T-cell (primary cell): ENCODE measurements at regions not wholly inside any gene's neighbourhood (a gene's known extent, or its start where the extent isn't known, plus 50 kb on each side); places are given as distances from the start of the nearest gene placed in this dataset.
"Not testable (repeated sequence)": the region's sequence is repeated elsewhere in the genome, so short reads cannot be mapped to it uniquely, and the experiment has no call there.

ENCODE experiments used
- ATAC-seq, 4 experiments: fragments of 200-7000 bp in 3 of 4; fragments of 150-1000 bp in 1 of 4; cut with Tn5 transposase; replicated peaks in 1 of 4; 1 replicate in 3 of 4; 2 replicates in 1 of 4; pipeline ENCODE4 v1.10.0; 2021; ENCODE audit warnings: moderate library complexity in 3 of 4, mild to moderate bottlenecking in 2 of 4, moderate number of reproducible peaks in 1 of 4
- CTCF ChIA-PET, 2 donors: fragments of 300-600 bp; sonication (Branson Sonifier 250); formaldehyde crosslinking; loops; one replicate each; lab custom pipeline; 2022; ENCODE audit warnings: antibody characterized with exemption in 2 of 2; lab: Charles Lee
- POLR2A ChIA-PET, 2 donors: fragments of 300-600 bp; sonication (Branson Sonifier 250); formaldehyde crosslinking; loops; one replicate each; lab custom pipeline; 2022; ENCODE audit warnings: antibody characterized with exemption in 2 of 2; lab: Charles Lee
- DNase-seq, 35 experiments: peaks; one replicate each; pipeline versions ENCODE4 v3.0.0 to v3.0.0-alpha.2; 2013 to 2023
- H3K27ac ChIP-seq: one replicate; pipeline ENCODE4 v1.5.1; 2013; ENCODE audit warnings: low read length
- H3K27me3 ChIP-seq, 2 experiments: replicated peaks in 1 of 2; 1 replicate in 1 of 2; 2 replicates in 1 of 2; pipeline versions ENCODE4 v1.6.1 to v1.7.0; 2013; ENCODE audit warnings: low read length in 1 of 2, mixed read lengths in 1 of 2; ENCODE audit not compliant: control insufficient read depth in 2 of 2, insufficient read depth in 2 of 2; ENCODE audit errors: extremely low read depth in 1 of 2
- H3K36me3 ChIP-seq, 2 donors: 1 replicate in 1 of 2; 2 replicates in 1 of 2; pipeline versions ENCODE4 v1.6.1 to v1.7.0; 2013; ENCODE audit warnings: low read length in 1 of 2; ENCODE audit not compliant: control insufficient read depth in 2 of 2, insufficient read depth in 1 of 2; ENCODE audit errors: extremely low read depth in 1 of 2
- H3K4me1 ChIP-seq, 2 experiments: 1 replicate in 1 of 2; 2 replicates in 1 of 2; pipeline versions ENCODE4 v1.6.1 to v1.7.0; 2013; ENCODE audit warnings: low read length in 2 of 2, mixed read lengths in 1 of 2; ENCODE audit not compliant: insufficient read depth in 2 of 2, control insufficient read depth in 1 of 2; ENCODE audit errors: extremely low read depth in 1 of 2
- H3K4me3 ChIP-seq, 2 donors: 1 replicate in 1 of 2; 2 replicates in 1 of 2; pipeline versions ENCODE4 v1.5.1 to v1.7.0; 2013; ENCODE audit warnings: mild to moderate bottlenecking in 2 of 2, low read length in 1 of 2, moderate library complexity in 1 of 2; ENCODE audit not compliant: control insufficient read depth in 1 of 2; ENCODE audit errors: extremely low read depth in 1 of 2
- H3K9me3 ChIP-seq: 2 replicates; pipeline ENCODE4 v1.7.0; 2013
- H3K27ac Mint-ChIP-seq, 2 donors: one replicate each; pipeline ENCODE4 v1.8.0; 2020 to 2021; ENCODE audit warnings: mild to moderate bottlenecking in 2 of 2, mixed read lengths in 2 of 2
- H3K27me3 Mint-ChIP-seq, 2 donors: one replicate each; pipeline ENCODE4 v1.8.0; 2021 to 2022; ENCODE audit warnings: mixed read lengths in 2 of 2
- H3K36me3 Mint-ChIP-seq: one replicate; pipeline ENCODE4 v1.8.0; 2021; ENCODE audit warnings: mixed read lengths
- H3K4me1 Mint-ChIP-seq, 3 donors: one replicate each; pipeline ENCODE4 v1.8.0; 2020 to 2022; ENCODE audit warnings: mixed read lengths in 3 of 3, mild to moderate bottlenecking in 1 of 3
- H3K4me3 Mint-ChIP-seq, 3 donors: one replicate each; pipeline ENCODE4 v1.8.0; 2020 to 2022; ENCODE audit warnings: mild to moderate bottlenecking in 3 of 3, mixed read lengths in 3 of 3, moderate library complexity in 3 of 3
- H3K9me3 Mint-ChIP-seq, 3 donors: one replicate each; pipeline ENCODE4 v1.8.0; 2020 to 2022; ENCODE audit warnings: mixed read lengths in 3 of 3
- WGBS: methylation state at CpG from one replicate; pipeline ENCODE4 v1.1.5; 2013; ENCODE audit warnings: missing lambda C conversion rate; ENCODE audit not compliant: insufficient coverage; 5-methylcytosine and 5-hydroxymethylcytosine counted together

- CTCF ChIA-PET: no interaction called here
- Mint-ChIP-seq H3K9me3 (peaks cover 5 to 22% (median 19%) of the 10 kb centered on the region in 3 donors), H3K27me3 (no peaks in the 10 kb centered on the region), H3K4me3 (no peak overlapping the region), H3K36me3 (no peaks in the 10 kb centered on the region), H3K27ac (no peak overlapping the region), H3K4me1 (no peaks in the 10 kb centered on the region)
- H3K27me3 ChIP-seq: no peaks in the 10 kb centered on the region
- no peaks in the 10 kb centered on the region for H3K4me1 ChIP-seq
- H3K27ac ChIP-seq: no peak overlapping the region
- no peaks in the 10 kb centered on the region for H3K9me3 ChIP-seq
- DNase-seq (no peak), ATAC-seq (no peak)
- no peak overlapping the region for H3K4me3 ChIP-seq
- POLR2A ChIA-PET: no interaction called here
- no peaks in the 10 kb centered on the region for H3K36me3 ChIP-seq
- WGBS: 20% methylated on average over 1 of the region's 2 CpGs
These were observed 2171.9 kb upstream of the WWC1 start for GRCh38 chr5:166119506-166119905.

GRCh38 chr5:166123717-166124116 is 2167.7 kb upstream of the WWC1 start:
- Mint-ChIP-seq H3K4me1 (no peaks in the 10 kb centered on the region), H3K36me3 (no peaks in the 10 kb centered on the region), H3K9me3 (peaks cover 7 to 16% (median 14%) of the 10 kb centered on the region in 3 donors), H3K27me3 (no peaks in the 10 kb centered on the region), H3K27ac (no peak overlapping the region), H3K4me3 (no peak overlapping the region)
- ATAC-seq (no peak), DNase-seq (no peak)
- Histone ChIP-seq H3K27me3 (no peaks in the 10 kb centered on the region), H3K4me3 (no peak overlapping the region), H3K4me1 (no peaks in the 10 kb centered on the region), H3K36me3 (no peaks in the 10 kb centered on the region), H3K9me3 (no peaks in the 10 kb centered on the region), H3K27ac (no peak overlapping the region)
- ChIA-PET CTCF (no interaction called here), POLR2A (no interaction called here)
- WGBS: no CpG with 5 or more reads among the region's 4 CpGs

- H3K36me3 Mint-ChIP-seq: no peaks in the 10 kb centered on the region
- ChIA-PET POLR2A (no interaction called here), CTCF (interaction anchor here in 1 of 2 donors (0.6 kb wide), 1 partner anchor 1448 kb away, joined by 3 read pairs; no protein-coding TSS in a partner anchor)
- H3K27ac Mint-ChIP-seq: no peak overlapping the region
- H3K4me3 Mint-ChIP-seq: no peak overlapping the region
- WGBS: 89% methylated on average over 6 of the region's 10 CpGs
- Histone ChIP-seq H3K27ac (no peak overlapping the region), H3K36me3 (no peaks in the 10 kb centered on the region), H3K4me3 (no peak overlapping the region), H3K9me3 (no peaks in the 10 kb centered on the region), H3K4me1 (no peaks in the 10 kb centered on the region), H3K27me3 (no peaks in the 10 kb centered on the region)
- peaks cover 0 to 6% (median 5%) of the 10 kb centered on the region in 3 donors for H3K9me3 Mint-ChIP-seq
- ATAC-seq (no peak), DNase-seq (no peak)
- H3K27me3 Mint-ChIP-seq: no peaks in the 10 kb centered on the region
- H3K4me1 Mint-ChIP-seq: no peaks in the 10 kb centered on the region
These were observed 2163.5 kb upstream of the WWC1 start for GRCh38 chr5:166127766-166128570.

- H3K4me3 Mint-ChIP-seq, H3K27ac ChIP-seq, H3K27me3 ChIP-seq, H3K27me3 Mint-ChIP-seq, H3K36me3 ChIP-seq, POLR2A ChIA-PET, H3K4me3 ChIP-seq, H3K36me3 Mint-ChIP-seq, H3K27ac Mint-ChIP-seq, H3K9me3 ChIP-seq, DNase-seq, ATAC-seq, CTCF ChIA-PET, H3K4me1 Mint-ChIP-seq, H3K4me1 ChIP-seq: not testable (repeated sequence)
- WGBS: 100% methylated on average over 1 of the region's 17 CpGs
- H3K9me3 Mint-ChIP-seq: peaks cover 8 to 16% (median 13%) of the 10 kb centered on the region in 3 donors
These were observed 2146.3 kb upstream of the WWC1 start for GRCh38 chr5:166145107-166145506.

GRCh38 chr5:166163996-166164610 is 2127.3 kb upstream of the WWC1 start:
- no peaks in the 10 kb centered on the region for H3K4me1 ChIP-seq
- no peak for DNase-seq
- no CpG with 5 or more reads among the region's 3 CpGs for WGBS
- Mint-ChIP-seq H3K36me3 (no peaks in the 10 kb centered on the region), H3K27me3 (no peaks in the 10 kb centered on the region), H3K27ac (no peak overlapping the region), H3K4me3 (no peak overlapping the region), H3K9me3 (peaks cover 4 to 21% (median 10%) of the 10 kb centered on the region in 3 donors), H3K4me1 (no peaks in the 10 kb centered on the region)
- no peak for ATAC-seq
- ChIA-PET POLR2A (no interaction called here), CTCF (no interaction called here)
- no peaks in the 10 kb centered on the region for H3K9me3 ChIP-seq
- H3K27ac ChIP-seq: no peak overlapping the region
- H3K4me3 ChIP-seq: no peak overlapping the region
- H3K36me3 ChIP-seq: no peaks in the 10 kb centered on the region
- H3K27me3 ChIP-seq: no peaks in the 10 kb centered on the region

GRCh38 chr5:166165596-166165995 is 2125.8 kb upstream of the WWC1 start:
- no peak overlapping the region for H3K4me3 ChIP-seq
- ATAC-seq (no peak), DNase-seq (no peak)
- ChIA-PET POLR2A (no interaction called here), CTCF (no interaction called here)
- no peaks in the 10 kb centered on the region for H3K9me3 ChIP-seq
- no peaks in the 10 kb centered on the region for H3K27me3 Mint-ChIP-seq
- H3K27ac ChIP-seq: no peak overlapping the region
- no peak overlapping the region for H3K4me3 Mint-ChIP-seq
- no peaks in the 10 kb centered on the region for H3K36me3 Mint-ChIP-seq
- no peaks in the 10 kb centered on the region for H3K27me3 ChIP-seq
- H3K9me3 Mint-ChIP-seq: peaks cover 3 to 20% (median 5%) of the 10 kb centered on the region in 3 donors
- H3K4me1 ChIP-seq: no peaks in the 10 kb centered on the region
- H3K36me3 ChIP-seq: no peaks in the 10 kb centered on the region
- no peak overlapping the region for H3K27ac Mint-ChIP-seq
- WGBS: no CpG with 5 or more reads among the region's 4 CpGs
- H3K4me1 Mint-ChIP-seq: no peaks in the 10 kb centered on the region
